Naive thymus-derived CD4-positive, alpha-beta T cell (primary cell): ENCODE measurements at regions not wholly inside any gene's neighbourhood (a gene's known extent, or its start where the extent isn't known, plus 50 kb on each side); places are given as distances from the start of the nearest gene placed in this dataset.

Experiments used
- ATAC-seq: fragments of 150-1000 bp; cut with Tn5 transposase; 2 replicates; pipeline ENCODE4 v1.10.0; 2021; ENCODE audit warnings: mild to moderate bottlenecking, moderate library complexity
- CTCF ChIA-PET: fragments of 350-600 bp; sonication (Branson Sonifier 250); formaldehyde crosslinking; loops from one replicate; lab custom pipeline; 2021; ENCODE audit warnings: antibody characterized with exemption; lab: Charles Lee
- POLR2A ChIA-PET: fragments of 350-600 bp; sonication (Branson Sonifier 250); formaldehyde crosslinking; loops from one replicate; lab custom pipeline; 2021; ENCODE audit warnings: antibody characterized with exemption, inconsistent platforms; lab: Charles Lee
- DNase-seq, 9 donors: peaks; one replicate each; pipeline versions ENCODE4 v3.0.0 to v3.0.0-alpha.2; 2020 to 2022; ENCODE audit warnings: mixed read lengths in 1 of 9
- H3K27ac ChIP-seq: one replicate; pipeline ENCODE4 v1.7.0; 2013; ENCODE audit warnings: mild to moderate bottlenecking, low read depth, low read length, moderate library complexity
- H3K27me3 ChIP-seq, 2 donors: one replicate each; pipeline ENCODE4 v1.7.0; 2013; ENCODE audit warnings: low read length in 2 of 2, mild to moderate bottlenecking in 2 of 2, moderate library complexity in 2 of 2; ENCODE audit not compliant: control insufficient read depth in 2 of 2, insufficient read depth in 2 of 2
- H3K36me3 ChIP-seq, 3 experiments: 1 replicate in 2 of 3; 2 replicates in 1 of 3; pipeline ENCODE4 v1.7.0; 2013; ENCODE audit warnings: low read length in 3 of 3, mild to moderate bottlenecking in 3 of 3, moderate library complexity in 1 of 3; ENCODE audit not compliant: insufficient read depth in 3 of 3, control insufficient read depth in 2 of 3
- H3K4me1 ChIP-seq, 2 donors: one replicate each; pipeline ENCODE4 v1.7.0; 2013; ENCODE audit warnings: low read length in 2 of 2, mild to moderate bottlenecking in 2 of 2, moderate library complexity in 1 of 2; ENCODE audit not compliant: control insufficient read depth in 2 of 2, insufficient read depth in 2 of 2
- H3K4me3 ChIP-seq: 2 replicates; pipeline ENCODE4 v1.7.0; 2013; ENCODE audit warnings: mild to moderate bottlenecking, low read length
- H3K9me3 ChIP-seq, 3 experiments: 1 replicate in 2 of 3; 2 replicates in 1 of 3; pipeline ENCODE4 v1.7.0; 2013; ENCODE audit warnings: low read length in 3 of 3; ENCODE audit not compliant: control insufficient read depth in 2 of 3
- H3K27ac Mint-ChIP-seq, 9 donors: one replicate each; pipeline ENCODE4 v1.8.0; 2020 to 2022; ENCODE audit warnings: mixed read lengths in 9 of 9, mild to moderate bottlenecking in 8 of 9, moderate library complexity in 5 of 9, inconsistent platforms in 2 of 9
- H3K27me3 Mint-ChIP-seq, 5 donors: one replicate each; pipeline ENCODE4 v1.8.0; 2021 to 2022; ENCODE audit warnings: mixed read lengths in 5 of 5, mild to moderate bottlenecking in 1 of 5
- H3K36me3 Mint-ChIP-seq, 5 donors: one replicate each; pipeline ENCODE4 v1.8.0; 2020 to 2022; ENCODE audit warnings: mixed read lengths in 5 of 5, mild to moderate bottlenecking in 3 of 5, inconsistent platforms in 1 of 5
- H3K4me1 Mint-ChIP-seq, 7 donors: one replicate each; pipeline ENCODE4 v1.8.0; 2020 to 2022; ENCODE audit warnings: mixed read lengths in 7 of 7, mild to moderate bottlenecking in 3 of 7, inconsistent platforms in 1 of 7
- H3K4me3 Mint-ChIP-seq, 10 donors: one replicate each; pipeline ENCODE4 v1.8.0; 2020 to 2022; ENCODE audit warnings: mild to moderate bottlenecking in 10 of 10, mixed read lengths in 10 of 10, moderate library complexity in 6 of 10, inconsistent platforms in 2 of 10
- H3K9me3 Mint-ChIP-seq, 11 donors: one replicate each; pipeline ENCODE4 v1.8.0; 2020 to 2022; ENCODE audit warnings: mixed read lengths in 11 of 11, mild to moderate bottlenecking in 4 of 11, inconsistent platforms in 1 of 11, moderate library complexity in 1 of 11
- intact Hi-C, 2 donors: fragments of 100-400 bp; cut with micrococcal nuclease; formaldehyde crosslinking; loops; one replicate each; pipeline ENCODE4 v1.15.1; 2023

DNA sequence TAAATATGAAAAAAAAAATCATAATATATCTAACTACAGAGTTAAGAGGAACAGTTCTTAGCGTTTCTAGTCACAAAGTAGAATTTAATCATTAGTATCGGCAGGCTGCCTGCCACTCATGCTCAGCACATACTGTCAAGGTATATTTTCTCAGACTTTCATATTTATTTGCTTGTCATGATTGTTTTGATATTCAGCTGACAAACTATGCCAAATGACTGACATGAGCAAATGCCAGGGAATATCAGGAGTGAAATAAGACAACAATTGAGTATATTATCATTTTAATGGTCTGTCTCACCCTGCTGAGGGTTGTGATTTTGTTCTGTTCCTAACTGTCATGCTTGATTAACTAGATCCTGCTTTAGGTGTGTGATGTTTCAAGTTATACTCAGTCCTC, 395.0 kb upstream of the SPOCK3 start:
- no peak overlapping the region for H3K4me3 ChIP-seq
- no peaks in the 10 kb centered on the region for H3K4me1 ChIP-seq
- H3K9me3 Mint-ChIP-seq = peaks cover 0 to 13% (median 5%) of the 10 kb centered on the region in 11 donors
- no peaks in the 10 kb centered on the region for H3K4me1 Mint-ChIP-seq
- H3K36me3 Mint-ChIP-seq = no peaks in the 10 kb centered on the region
- POLR2A ChIA-PET = no interaction called here
- H3K27me3 Mint-ChIP-seq = no peaks in the 10 kb centered on the region
- no peaks in the 10 kb centered on the region for H3K36me3 ChIP-seq
- CTCF ChIA-PET = no interaction called here
- no peak for ATAC-seq
- H3K27me3 ChIP-seq = no peaks in the 10 kb centered on the region
- no peak overlapping the region for H3K27ac ChIP-seq
- H3K27ac Mint-ChIP-seq = no peak overlapping the region
- no peak for DNase-seq
- H3K4me3 Mint-ChIP-seq = no peak overlapping the region
- intact Hi-C loops = no loop called here
- H3K9me3 ChIP-seq = no peaks in the 10 kb centered on the region

DNA sequence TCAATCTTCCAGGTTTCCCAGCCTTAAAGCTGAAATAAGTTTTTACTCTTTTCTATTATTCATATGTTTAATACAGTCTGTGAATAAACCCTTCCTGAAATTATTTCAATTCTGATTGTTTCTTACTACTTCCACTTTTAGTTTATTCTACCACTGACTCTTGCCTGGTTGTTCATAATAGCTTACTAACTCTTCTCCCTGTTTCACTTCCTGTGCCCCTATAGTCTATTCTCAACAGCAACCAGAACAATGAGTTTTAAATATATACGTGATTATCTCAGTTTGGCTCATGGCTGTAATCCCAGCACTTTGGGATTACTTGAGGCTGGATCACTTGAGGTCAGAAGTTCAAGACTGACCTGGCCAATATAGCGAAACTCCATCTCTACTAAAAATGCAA, 408.0 kb upstream of the SPOCK3 start:
- H3K9me3 ChIP-seq = no peaks in the 10 kb centered on the region
- no peak overlapping the region for H3K27ac Mint-ChIP-seq
- H3K4me1 Mint-ChIP-seq = no peaks in the 10 kb centered on the region
- ChIA-PET POLR2A (no interaction called here), CTCF (no interaction called here)
- no peaks in the 10 kb centered on the region for H3K36me3 ChIP-seq
- no peak overlapping the region for H3K4me3 Mint-ChIP-seq
- DNase-seq (no peak), ATAC-seq (no peak)
- H3K36me3 Mint-ChIP-seq = no peaks in the 10 kb centered on the region
- no peak overlapping the region for H3K27ac ChIP-seq
- no peaks in the 10 kb centered on the region for H3K27me3 ChIP-seq
- H3K4me3 ChIP-seq = no peak overlapping the region
- no peaks in the 10 kb centered on the region for H3K4me1 ChIP-seq
- H3K27me3 Mint-ChIP-seq = no peaks in the 10 kb centered on the region
- H3K9me3 Mint-ChIP-seq = peaks cover 0 to 10% (median 0%) of the 10 kb centered on the region in 11 donors
- intact Hi-C loops = no loop called here

DNA sequence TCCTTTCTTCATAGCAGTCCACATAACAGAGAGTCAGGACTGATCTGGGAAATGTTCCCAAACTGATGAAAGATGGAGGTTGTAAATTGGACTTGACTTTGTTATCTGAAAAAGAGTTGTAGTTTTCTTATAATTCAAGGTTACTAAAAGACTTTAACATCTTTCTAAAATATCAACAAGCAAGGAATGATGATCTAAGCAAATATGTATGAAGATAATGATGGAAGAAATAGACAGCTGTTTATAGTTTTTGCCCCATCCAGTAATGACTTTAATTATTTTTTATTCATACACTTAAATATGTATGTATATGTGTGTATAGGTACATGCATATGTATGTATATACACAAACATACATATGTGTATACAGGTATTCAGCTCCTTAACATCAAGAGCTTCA, 411.1 kb upstream of the SPOCK3 start:
- intact Hi-C loops = no loop called here
- no peaks in the 10 kb centered on the region for H3K27me3 ChIP-seq
- H3K9me3 Mint-ChIP-seq = peaks cover 0 to 11% (median 0%) of the 10 kb centered on the region in 11 donors
- ATAC-seq (no peak), DNase-seq (no peak)
- no peak overlapping the region for H3K4me3 ChIP-seq
- no peaks in the 10 kb centered on the region for H3K27me3 Mint-ChIP-seq
- H3K4me3 Mint-ChIP-seq = no peak overlapping the region
- no peaks in the 10 kb centered on the region for H3K4me1 ChIP-seq
- no peak overlapping the region for H3K27ac Mint-ChIP-seq
- H3K36me3 ChIP-seq = no peaks in the 10 kb centered on the region
- no peaks in the 10 kb centered on the region for H3K9me3 ChIP-seq
- no peak overlapping the region for H3K27ac ChIP-seq
- POLR2A ChIA-PET = no interaction called here
- CTCF ChIA-PET = no interaction called here
- no peaks in the 10 kb centered on the region for H3K4me1 Mint-ChIP-seq
- no peaks in the 10 kb centered on the region for H3K36me3 Mint-ChIP-seq

DNA sequence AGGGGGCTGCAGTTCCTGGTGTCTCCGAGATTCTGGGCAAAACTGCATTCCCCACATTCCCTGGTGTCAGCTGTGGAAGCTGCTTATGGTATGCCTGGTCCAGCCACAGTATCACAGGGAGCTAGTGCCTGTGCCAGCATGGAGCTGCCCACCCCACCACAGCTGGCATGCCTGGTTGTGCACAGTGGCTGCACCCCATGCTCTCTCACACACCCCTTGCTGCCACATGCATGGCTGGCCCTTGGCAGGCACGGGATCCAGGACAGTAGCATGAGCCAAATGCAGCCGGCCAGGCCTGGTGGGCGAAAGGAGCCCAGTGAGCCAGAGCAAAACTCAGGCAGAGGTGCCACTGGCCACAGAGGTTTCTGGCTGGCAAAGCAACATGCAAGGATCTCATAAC, 418.0 kb upstream of the SPOCK3 start:
- H3K4me1 Mint-ChIP-seq = no peaks in the 10 kb centered on the region
- H3K27ac Mint-ChIP-seq = no peak overlapping the region
- H3K4me3 Mint-ChIP-seq = no peak overlapping the region
- H3K9me3 ChIP-seq = no peaks in the 10 kb centered on the region
- peaks cover 0 to 11% (median 0%) of the 10 kb centered on the region in 11 donors for H3K9me3 Mint-ChIP-seq
- H3K27me3 Mint-ChIP-seq = no peaks in the 10 kb centered on the region
- DNase-seq = no peak
- H3K4me3 ChIP-seq = no peak overlapping the region
- H3K36me3 ChIP-seq = no peaks in the 10 kb centered on the region
- ChIA-PET CTCF (no interaction called here), POLR2A (no interaction called here)
- ATAC-seq = no peak
- no peaks in the 10 kb centered on the region for H3K27me3 ChIP-seq
- H3K36me3 Mint-ChIP-seq = no peaks in the 10 kb centered on the region
- H3K27ac ChIP-seq = no peak overlapping the region
- intact Hi-C loops = no loop called here
- H3K4me1 ChIP-seq = no peaks in the 10 kb centered on the region

DNA sequence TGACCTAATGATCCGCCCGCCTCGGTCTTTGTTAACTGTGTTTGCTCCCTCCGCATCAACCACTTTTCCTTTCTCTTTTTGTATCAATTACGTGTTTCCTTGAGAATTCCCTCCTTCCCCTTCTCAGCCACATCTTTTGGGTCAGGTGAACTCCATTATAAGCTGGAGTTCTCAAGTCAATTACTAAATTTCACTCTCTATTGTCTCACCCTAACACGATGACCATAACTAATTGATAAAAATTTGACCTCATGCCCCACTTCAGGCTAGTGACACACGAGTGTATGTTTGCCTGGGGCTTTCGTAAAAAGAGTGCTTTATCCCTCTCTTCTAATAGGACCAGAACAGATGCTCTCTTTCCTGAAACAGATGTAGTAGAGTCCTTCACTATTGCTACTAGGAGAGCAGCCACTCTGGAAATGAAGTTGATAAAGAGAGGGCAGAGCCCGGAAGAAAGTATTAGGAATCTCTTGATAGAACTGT, 403.6 kb upstream of the ANXA10 start:
- no peaks in the 10 kb centered on the region for H3K36me3 Mint-ChIP-seq
- H3K4me1 Mint-ChIP-seq = no peaks in the 10 kb centered on the region
- DNase-seq (no peak), ATAC-seq (no peak)
- intact Hi-C loops = no loop called here
- no peaks in the 10 kb centered on the region for H3K9me3 ChIP-seq
- peaks cover 0 to 14% (median 3%) of the 10 kb centered on the region in 11 donors for H3K9me3 Mint-ChIP-seq
- H3K4me3 ChIP-seq = no peak overlapping the region
- ChIA-PET CTCF (no interaction called here), POLR2A (no interaction called here)
- H3K27ac Mint-ChIP-seq = no peak overlapping the region
- no peaks in the 10 kb centered on the region for H3K27me3 Mint-ChIP-seq
- no peak overlapping the region for H3K4me3 Mint-ChIP-seq
- no peaks in the 10 kb centered on the region for H3K27me3 ChIP-seq
- H3K36me3 ChIP-seq = no peaks in the 10 kb centered on the region
- no peak overlapping the region for H3K27ac ChIP-seq
- no peaks in the 10 kb centered on the region for H3K4me1 ChIP-seq

DNA sequence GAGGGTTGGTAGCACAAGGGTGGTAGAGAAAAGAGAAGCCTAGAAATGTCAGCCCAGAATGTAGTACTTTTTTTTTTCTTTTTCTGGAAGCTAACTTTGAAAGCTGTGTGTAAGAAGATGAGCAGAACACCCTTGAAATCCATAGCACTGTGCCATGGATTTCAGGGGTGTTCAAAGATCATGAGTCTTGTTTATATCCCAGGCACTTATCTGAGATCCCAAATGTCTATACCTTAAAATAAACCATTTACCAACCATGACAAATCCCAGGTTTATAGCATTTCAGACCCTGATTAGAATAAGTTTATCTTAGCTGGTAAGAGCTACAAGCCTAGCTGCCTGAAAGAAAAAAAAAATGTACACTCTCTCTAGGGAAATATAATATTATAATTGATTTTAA, 389.9 kb upstream of the ANXA10 start:
- H3K9me3 ChIP-seq = no peaks in the 10 kb centered on the region
- no peaks in the 10 kb centered on the region for H3K36me3 Mint-ChIP-seq
- no peaks in the 10 kb centered on the region for H3K27me3 ChIP-seq
- intact Hi-C loops = no loop called here
- H3K36me3 ChIP-seq = no peaks in the 10 kb centered on the region
- ATAC-seq (no peak), DNase-seq (no peak)
- H3K4me1 ChIP-seq = no peaks in the 10 kb centered on the region
- no peak overlapping the region for H3K4me3 ChIP-seq
- H3K27ac ChIP-seq = no peak overlapping the region
- H3K9me3 Mint-ChIP-seq = peaks cover 0 to 10% (median 0%) of the 10 kb centered on the region in 11 donors
- POLR2A ChIA-PET = no interaction called here
- CTCF ChIA-PET = no interaction called here
- no peak overlapping the region for H3K4me3 Mint-ChIP-seq
- no peak overlapping the region for H3K27ac Mint-ChIP-seq
- H3K27me3 Mint-ChIP-seq = no peaks in the 10 kb centered on the region
- H3K4me1 Mint-ChIP-seq = no peaks in the 10 kb centered on the region

DNA sequence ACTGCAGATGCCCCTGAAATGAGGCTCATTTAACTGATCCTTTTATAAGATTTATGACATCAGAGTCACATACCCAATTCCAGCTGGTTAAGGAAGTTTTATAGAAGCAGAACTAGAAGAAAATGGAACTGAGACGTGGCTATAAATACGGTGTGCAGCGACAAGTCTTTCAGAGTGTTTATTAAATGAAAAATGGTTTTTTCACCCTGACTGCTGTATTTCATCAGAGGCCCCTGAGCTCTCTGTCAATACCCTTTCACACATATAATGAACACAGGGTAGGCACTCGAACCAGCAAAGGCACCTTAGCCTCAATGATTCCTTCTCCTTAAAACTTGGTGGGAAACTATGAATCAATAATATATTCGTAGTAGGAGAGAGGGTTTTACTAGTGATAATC, 380.8 kb upstream of the ANXA10 start:
- Histone ChIP-seq H3K4me3 (no peak overlapping the region), H3K27ac (no peak overlapping the region), H3K9me3 (no peaks in the 10 kb centered on the region), H3K27me3 (no peaks in the 10 kb centered on the region), H3K4me1 (no peaks in the 10 kb centered on the region), H3K36me3 (no peaks in the 10 kb centered on the region)
- H3K9me3 Mint-ChIP-seq = peaks cover 0 to 13% (median 0%) of the 10 kb centered on the region in 11 donors
- ATAC-seq (no peak), DNase-seq (no peak)
- no peaks in the 10 kb centered on the region for H3K27me3 Mint-ChIP-seq
- H3K4me1 Mint-ChIP-seq = no peaks in the 10 kb centered on the region
- no peak overlapping the region for H3K27ac Mint-ChIP-seq
- intact Hi-C loops = no loop called here
- H3K36me3 Mint-ChIP-seq = no peaks in the 10 kb centered on the region
- ChIA-PET POLR2A (no interaction called here), CTCF (no interaction called here)
- H3K4me3 Mint-ChIP-seq = no peak overlapping the region
